Lower lobe of right lung (tissue), 2 donors: ENCODE measurements at regions not wholly inside any gene's neighbourhood (a gene's known extent, or its start where the extent isn't known, plus 50 kb on each side); places are given as distances from the start of the nearest gene placed in this dataset.

Experiments
- ATAC-seq, 2 donors: fragments of 200-7000 bp; cut with Tn5 transposase; one replicate each; pipeline ENCODE4 v1.9.1; 2020 to 2022; ENCODE audit warnings: mild to moderate bottlenecking in 2 of 2, moderate library complexity in 2 of 2
- DNase-seq: peaks from one replicate; pipeline ENCODE4 v3.0.0-alpha.2; 2020
- H3K27ac ChIP-seq: fragments of 200-600 bp; one replicate; pipeline ENCODE4 v1.8.0; 2022
- H3K27me3 ChIP-seq: fragments of 200-600 bp; one replicate; pipeline ENCODE4 v1.8.0; 2022; ENCODE audit warnings: low read depth
- H3K36me3 ChIP-seq: fragments of 200-600 bp; one replicate; pipeline ENCODE4 v1.8.0; 2022; ENCODE audit warnings: mild to moderate bottlenecking
- H3K4me1 ChIP-seq: fragments of 200-600 bp; one replicate; pipeline ENCODE4 v1.8.0; 2022
- H3K4me3 ChIP-seq: fragments of 200-600 bp; one replicate; pipeline ENCODE4 v1.8.0; 2022; ENCODE audit warnings: mild to moderate bottlenecking
- H3K9me3 ChIP-seq: fragments of 200-600 bp; one replicate; pipeline ENCODE4 v1.8.0; 2022
- intact Hi-C: fragments of 100-400 bp; cut with DNase I; formaldehyde crosslinking; loops from one replicate; pipeline ENCODE4 v1.11.0; 2022
- TF ChIP-seq, protein P1 (sequence below): fragments of 200-600 bp; IDR thresholded peaks from one replicate; pipeline ENCODE4 v1.8.0; 2022; ENCODE audit warnings: antibody characterized with exemption, mild to moderate bottlenecking
- donor health status: DM: no; HTN: yes; CAD: no; lungs with severe emphysema.

- TF ChIP-seq, protein P1, sequence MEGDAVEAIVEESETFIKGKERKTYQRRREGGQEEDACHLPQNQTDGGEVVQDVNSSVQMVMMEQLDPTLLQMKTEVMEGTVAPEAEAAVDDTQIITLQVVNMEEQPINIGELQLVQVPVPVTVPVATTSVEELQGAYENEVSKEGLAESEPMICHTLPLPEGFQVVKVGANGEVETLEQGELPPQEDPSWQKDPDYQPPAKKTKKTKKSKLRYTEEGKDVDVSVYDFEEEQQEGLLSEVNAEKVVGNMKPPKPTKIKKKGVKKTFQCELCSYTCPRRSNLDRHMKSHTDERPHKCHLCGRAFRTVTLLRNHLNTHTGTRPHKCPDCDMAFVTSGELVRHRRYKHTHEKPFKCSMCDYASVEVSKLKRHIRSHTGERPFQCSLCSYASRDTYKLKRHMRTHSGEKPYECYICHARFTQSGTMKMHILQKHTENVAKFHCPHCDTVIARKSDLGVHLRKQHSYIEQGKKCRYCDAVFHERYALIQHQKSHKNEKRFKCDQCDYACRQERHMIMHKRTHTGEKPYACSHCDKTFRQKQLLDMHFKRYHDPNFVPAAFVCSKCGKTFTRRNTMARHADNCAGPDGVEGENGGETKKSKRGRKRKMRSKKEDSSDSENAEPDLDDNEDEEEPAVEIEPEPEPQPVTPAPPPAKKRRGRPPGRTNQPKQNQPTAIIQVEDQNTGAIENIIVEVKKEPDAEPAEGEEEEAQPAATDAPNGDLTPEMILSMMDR = no peak
- Histone ChIP-seq H3K27me3 (no peaks in the 10 kb centered on the region), H3K4me3 (no peak overlapping the region), H3K4me1 (no peaks in the 10 kb centered on the region), H3K36me3 (no peaks in the 10 kb centered on the region), H3K9me3 (no peaks in the 10 kb centered on the region), H3K27ac (no peak overlapping the region)
- intact Hi-C loops = no loop called here
- DNase-seq (no peak), ATAC-seq (no peak)
Observed at GRCh38 chr5:89628876-89629635, 746.1 kb upstream of the MEF2C start.

DNA sequence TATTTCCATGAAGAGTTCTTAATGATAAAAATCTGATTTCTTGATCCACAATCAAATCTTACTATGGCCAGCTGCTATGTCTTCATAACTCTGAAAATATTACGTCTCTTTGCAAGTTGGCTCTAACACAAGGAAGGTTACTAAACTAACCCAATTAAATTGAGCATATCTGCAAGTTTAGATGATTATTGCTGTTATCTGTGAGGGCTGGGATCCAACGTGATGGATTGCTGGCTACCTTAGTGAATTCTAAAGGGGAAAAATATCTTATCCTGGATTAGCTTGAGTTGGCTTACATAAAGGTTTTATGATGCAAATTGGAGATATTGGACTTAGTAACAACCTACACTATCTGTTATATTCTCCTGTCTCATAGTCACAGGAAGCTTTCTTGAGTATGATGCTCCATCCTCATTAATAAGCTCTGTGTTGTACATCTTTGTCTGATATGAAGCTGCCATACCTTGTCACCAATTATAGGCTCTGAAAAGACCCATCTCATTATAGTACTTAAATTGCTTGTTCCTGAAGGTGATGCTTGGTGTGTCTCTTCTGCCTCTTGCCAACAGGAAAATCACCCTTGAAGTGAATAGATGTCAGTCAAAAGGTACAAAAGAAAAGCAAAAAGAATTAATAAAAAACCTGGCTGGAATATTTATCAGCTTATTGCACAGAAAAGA, 733.0 kb upstream of the MEF2C start:
- Histone ChIP-seq H3K27me3 (no peaks in the 10 kb centered on the region), H3K4me1 (no peaks in the 10 kb centered on the region), H3K4me3 (no peak overlapping the region), H3K36me3 (no peaks in the 10 kb centered on the region), H3K27ac (no peak overlapping the region), H3K9me3 (no peaks in the 10 kb centered on the region)
- intact Hi-C loops = no loop called here
- DNase-seq = no peak
- ATAC-seq = no peak
- TF ChIP-seq, protein P1 = no peak

GRCh38 chr5:89613222-89613956, 730.4 kb upstream of the MEF2C start:
- intact Hi-C loops = no loop called here

GRCh38 chr5:89606939-89607534, 724.1 kb upstream of the MEF2C start:
- Histone ChIP-seq H3K4me3 (no peak overlapping the region), H3K27me3 (no peaks in the 10 kb centered on the region), H3K9me3 (no peaks in the 10 kb centered on the region), H3K36me3 (no peaks in the 10 kb centered on the region), H3K4me1 (no peaks in the 10 kb centered on the region), H3K27ac (no peak overlapping the region)
- DNase-seq = no peak
- TF ChIP-seq, protein P1 = no peak
- no peak for ATAC-seq
- intact Hi-C loops = no loop called here

More at GRCh38 chr5:89613222-89613956, 730.4 kb upstream of the MEF2C start:
- no peak overlapping the region for H3K4me3 ChIP-seq
- H3K4me1 ChIP-seq = no peaks in the 10 kb centered on the region
- DNase-seq = no peak
- TF ChIP-seq, protein P1 = no peak
- no peaks in the 10 kb centered on the region for H3K36me3 ChIP-seq
- ATAC-seq = no peak
- H3K27me3 ChIP-seq = no peaks in the 10 kb centered on the region
- H3K27ac ChIP-seq = no peak overlapping the region
- H3K9me3 ChIP-seq = no peaks in the 10 kb centered on the region

GRCh38 chr5:89604342-89604741, 721.4 kb upstream of the MEF2C start:
- no peak overlapping the region for H3K4me3 ChIP-seq
- no peak overlapping the region for H3K27ac ChIP-seq
- no peaks in the 10 kb centered on the region for H3K9me3 ChIP-seq
- no peak for ATAC-seq
- no peak for DNase-seq
- no peaks in the 10 kb centered on the region for H3K36me3 ChIP-seq
- intact Hi-C loops = no loop called here
- TF ChIP-seq, protein P1 = no peak
- H3K27me3 ChIP-seq = no peaks in the 10 kb centered on the region
- no peaks in the 10 kb centered on the region for H3K4me1 ChIP-seq
